HCT116 (cell line): ENCODE measurements at regions not wholly inside any gene's neighbourhood (a gene's known extent, or its start where the extent isn't known, plus 50 kb on each side); places are given as distances from the start of the nearest gene placed in this dataset.

ENCODE experiments used
- ATAC-seq: fragments of 200-7000 bp; cut with Tn5 transposase; 2 replicates; pipeline ENCODE4 v1.9.1; 2020; ENCODE audit warnings: mild to moderate bottlenecking, moderate library complexity
- BruUV-seq: library from RNA; stranded (reverse); fragments of 400-500 nt; replicated peaks from 2 replicates; lab custom pipeline; 2021; lab: Mats Ljungman, UMichigan
- CTCF ChIA-PET: fragments of 300-600 bp; sonication (Branson Sonifier 250); formaldehyde crosslinking; loops from one replicate; lab custom pipeline; 2021; ENCODE audit warnings: antibody characterized with exemption; lab: Charles Lee
- POLR2A ChIA-PET: fragments of 300-600, 350-600 bp; sonication (Branson Sonifier 250); formaldehyde crosslinking; loops from one replicate; lab custom pipeline; 2021; ENCODE audit warnings: antibody characterized with exemption; lab: Charles Lee
- RAD21 ChIA-PET, 2 experiments: fragments of 300-600 bp; sonication (Branson Sonifier 250); formaldehyde crosslinking; loops; one replicate each; lab custom pipeline; 2023; ENCODE audit warnings: low total read pairs in 2 of 2; ENCODE audit not compliant: uncharacterized antibody in 2 of 2, unreplicated experiment in 2 of 2, low non-redundant PET in 1 of 2; lab: Charles Lee
- DNase-seq: peaks from one replicate; pipeline ENCODE4 v3.0.0-alpha.2; 2010; ENCODE audit warnings: low read depth, low spot score
- H2AFZ ChIP-seq: fragments of 200-600 bp; shearing (Covaris generic), sonication (generic); 2 replicates; pipeline ENCODE4 v1.6.1; 2017; ENCODE audit warnings: low read depth, mixed run types, mixed read lengths, antibody characterized with exemption, low read length; ENCODE audit not compliant: poor library complexity, severe bottlenecking
- H3K27ac ChIP-seq: 2 replicates; pipeline ENCODE4 v1.5.1; 2012; ENCODE audit warnings: low read depth, low read length
- H3K27me3 ChIP-seq: fragments of 200-600 bp; sonication (generic); 2 replicates; pipeline ENCODE4 v1.6.1; 2016; ENCODE audit warnings: mixed run types, low read length, mixed read lengths; ENCODE audit not compliant: insufficient read depth
- H3K36me3 ChIP-seq, 2 experiments: fragments of 200-500 bp in 1 of 2; fragments of 200-600 bp in 1 of 2; sonication (Bioruptor generic) in 1 of 2; sonication (generic) in 1 of 2; 2 replicates each; pipeline versions ENCODE4 v1.5.1 to v1.6.1; 2014 to 2016; ENCODE audit warnings: low read length in 2 of 2, inconsistent platforms in 1 of 2, mixed read lengths in 1 of 2, mixed run types in 1 of 2; ENCODE audit not compliant: insufficient read depth in 2 of 2, control insufficient read depth in 1 of 2
- H3K4me1 ChIP-seq, 2 experiments: fragments of 200-600 bp in 1 of 2; sonication (generic) in 1 of 2; 2 replicates each; pipeline versions ENCODE4 v1.5.1 to v1.6.1; 2012 to 2017; ENCODE audit warnings: low read length in 2 of 2, inconsistent platforms in 1 of 2, mild to moderate bottlenecking in 1 of 2, mixed read lengths in 1 of 2, mixed run types in 1 of 2, moderate library complexity in 1 of 2; ENCODE audit not compliant: insufficient read depth in 2 of 2, control insufficient read depth in 1 of 2
- H3K4me2 ChIP-seq: fragments of 200-600 bp; sonication (generic); 2 replicates; pipeline ENCODE4 v1.6.1; 2017; ENCODE audit warnings: mixed run types, low read length, mixed read lengths
- H3K4me3 ChIP-seq, 2 experiments: fragments of 200-600 bp in 1 of 2; sonication (generic) in 1 of 2; replicated peaks in 1 of 2; 2 replicates each; pipeline ENCODE4 v1.5.1; 2011 to 2016; ENCODE audit warnings: low read length in 2 of 2, control low read depth in 1 of 2, low read depth in 1 of 2, mild to moderate bottlenecking in 1 of 2, mixed read lengths in 1 of 2, mixed run types in 1 of 2
- H3K79me2 ChIP-seq: fragments of 200-600 bp; sonication (generic); 2 replicates; pipeline ENCODE4 v1.6.1; 2017; ENCODE audit warnings: mild to moderate bottlenecking, mixed run types, low read length, moderate library complexity, mixed read lengths; ENCODE audit not compliant: insufficient read depth
- H3K9ac ChIP-seq: fragments of 200-600 bp; sonication (generic); 2 replicates; pipeline ENCODE4 v1.6.1; 2016; ENCODE audit warnings: low read length, mixed read lengths
- H3K9me2 ChIP-seq: fragments of 200-600 bp; sonication (generic), shearing (Covaris generic); 2 replicates; pipeline ENCODE4 v1.6.1; 2017; ENCODE audit warnings: mixed run types, mild to moderate bottlenecking, moderate library complexity; ENCODE audit not compliant: insufficient read depth
- H3K9me3 ChIP-seq, 2 experiments: fragments of 200-500 bp in 1 of 2; fragments of 200-600 bp in 1 of 2; sonication (Bioruptor generic) in 1 of 2; sonication (generic) in 1 of 2; 2 replicates each; pipeline ENCODE4 v1.6.1; 2014 to 2017; ENCODE audit warnings: low read length in 2 of 2, mixed read lengths in 2 of 2, inconsistent platforms in 1 of 2, low read depth in 1 of 2, mild to moderate bottlenecking in 1 of 2, mixed run types in 1 of 2, moderate library complexity in 1 of 2; ENCODE audit not compliant: control insufficient read depth in 1 of 2, insufficient read depth in 1 of 2
- H4K20me1 ChIP-seq: fragments of 200-600 bp; sonication (generic), shearing (Covaris generic); 2 replicates; pipeline ENCODE4 v1.6.1; 2017; ENCODE audit warnings: mixed run types, mild to moderate bottlenecking, moderate library complexity; ENCODE audit not compliant: insufficient read depth
- ATF3 ChIP-seq: IDR thresholded peaks from 2 replicates; pipeline ENCODE4 v1.6.1; 2012
- CBX3 ChIP-seq: IDR thresholded peaks from 2 replicates; pipeline ENCODE4 v1.6.1; 2012; ENCODE audit warnings: low read depth
- CTCF ChIP-seq, 3 experiments: fragments of 200-600 bp in 1 of 3; sonication (generic) in 1 of 3; IDR thresholded peaks in 2 of 3; conservative IDR thresholded peaks in 1 of 3; 2 replicates each; pipeline ENCODE4 v1.5.1; 2012 to 2017; ENCODE audit warnings: low read depth in 2 of 3, low read length in 2 of 3, antibody characterized with exemption in 1 of 3, borderline replicate concordance in 1 of 3, control low read depth in 1 of 3, mild to moderate bottlenecking in 1 of 3, mixed read lengths in 1 of 3, mixed run types in 1 of 3, moderate library complexity in 1 of 3; ENCODE audit not compliant: insufficient read depth in 1 of 3
- EGR1 ChIP-seq: IDR thresholded peaks from 2 replicates; pipeline ENCODE4 v1.6.1; 2012; ENCODE audit warnings: low read depth
- ELF1 ChIP-seq: IDR thresholded peaks from 2 replicates; pipeline ENCODE4 v1.6.1; 2012; ENCODE audit warnings: low read depth, borderline replicate concordance
- EZH2 ChIP-seq: fragments of 200-600 bp; sonication (generic); IDR thresholded peaks from 2 replicates; pipeline ENCODE4 v1.6.1; 2017; ENCODE audit warnings: antibody characterized with exemption, mixed run types
- EZH2phosphoT487 ChIP-seq: fragments of 200-600 bp; IDR thresholded peaks from 2 replicates; pipeline ENCODE4 v1.6.1; 2018; ENCODE audit warnings: antibody characterized with exemption, borderline replicate concordance
- FOSL1 ChIP-seq: IDR thresholded peaks from 2 replicates; pipeline ENCODE4 v1.6.1; 2012; ENCODE audit warnings: low read depth
- JUND ChIP-seq: IDR thresholded peaks from 2 replicates; pipeline ENCODE4 v1.6.1; 2012
- POLR2A ChIP-seq: IDR thresholded peaks from 2 replicates; pipeline ENCODE4 v1.7.0; 2011; ENCODE audit warnings: borderline replicate concordance; ENCODE audit not compliant: insufficient read depth, insufficient read length; ENCODE audit errors: extremely low read depth
- POLR2AphosphoS5 ChIP-seq: IDR thresholded peaks from 2 replicates; pipeline ENCODE4 v1.6.1; 2011; ENCODE audit warnings: mild to moderate bottlenecking, low read depth, low read length, moderate library complexity
- RAD21 ChIP-seq: IDR thresholded peaks from 2 replicates; pipeline ENCODE4 v1.6.1; 2012; ENCODE audit warnings: low read depth, mild to moderate bottlenecking
- SIN3A ChIP-seq: IDR thresholded peaks from 2 replicates; pipeline ENCODE4 v1.6.1; 2012; ENCODE audit warnings: low read depth
- TCF7L2 ChIP-seq: IDR thresholded peaks from 2 replicates; pipeline ENCODE4 v1.7.0; 2011; ENCODE audit warnings: borderline replicate concordance, inconsistent platforms; ENCODE audit not compliant: insufficient read depth, insufficient read length; ENCODE audit errors: extremely low read depth
- YY1 ChIP-seq: IDR thresholded peaks from 2 replicates; pipeline ENCODE4 v1.6.1; 2011; ENCODE audit warnings: low read length, low read depth, moderate library complexity, mild to moderate bottlenecking; ENCODE audit not compliant: insufficient replicate concordance; ENCODE audit errors: extremely low read depth
- ZBTB33 ChIP-seq: IDR thresholded peaks from 2 replicates; pipeline ENCODE4 v1.6.1; 2011; ENCODE audit warnings: mild to moderate bottlenecking, low read length, moderate library complexity; ENCODE audit not compliant: insufficient replicate concordance; ENCODE audit errors: extremely low read depth
- ZFX ChIP-seq: fragments of 450-650 bp; IDR thresholded peaks from 2 replicates; pipeline ENCODE4 v1.6.1; 2017
- intact Hi-C: fragments of 100-400 bp; cut with micrococcal nuclease; formaldehyde crosslinking; loops from 2 replicates; pipeline ENCODE4 v1.10.0; 2022
- TF ChIP-seq, protein P1 (sequence below): IDR thresholded peaks from 2 replicates; pipeline ENCODE4 v1.6.1; 2012; ENCODE audit warnings: low read depth

GRCh38 chr14:98218218-98218617 lies 1053.8 kb downstream of the BCL11B start:
- ChIA-PET POLR2A (no interaction called here), CTCF (no interaction called here), RAD21 (no interaction called here)
- Histone ChIP-seq H3K4me3 (no peak overlapping the region), H3K79me2 (no peaks in the 10 kb centered on the region), H3K27me3 (no peaks in the 10 kb centered on the region), H3K9me3 (peaks cover 0 to 10% of the 10 kb centered on the region in 2 experiments; a peak in 2 of 4 replicates), H2AFZ (no peak overlapping the region), H3K27ac (no peak overlapping the region), H4K20me1 (no peaks in the 10 kb centered on the region), H3K4me2 (no peak overlapping the region), H3K36me3 (no peaks in the 10 kb centered on the region), H3K9ac (no peak overlapping the region), H3K4me1 (no peaks in the 10 kb centered on the region), H3K9me2 (no peaks in the 10 kb centered on the region)
- no peak for ATAC-seq
- DNase-seq, result no peak
- TF ChIP-seq CBX3, result no peak
- no peak for TF ChIP-seq EGR1
- TF ChIP-seq EZH2, result no peak
- no peak for TF ChIP-seq YY1
- no peak for TF ChIP-seq ATF3
- no peak for TF ChIP-seq RAD21
- TF ChIP-seq EZH2phosphoT487, result no peak
- TF ChIP-seq ZBTB33, result no peak
- no peak for TF ChIP-seq POLR2A
- no peak for TF ChIP-seq JUND
- no peak for TF ChIP-seq ZFX
- TF ChIP-seq ELF1, result no peak
- TF ChIP-seq, protein P1, sequence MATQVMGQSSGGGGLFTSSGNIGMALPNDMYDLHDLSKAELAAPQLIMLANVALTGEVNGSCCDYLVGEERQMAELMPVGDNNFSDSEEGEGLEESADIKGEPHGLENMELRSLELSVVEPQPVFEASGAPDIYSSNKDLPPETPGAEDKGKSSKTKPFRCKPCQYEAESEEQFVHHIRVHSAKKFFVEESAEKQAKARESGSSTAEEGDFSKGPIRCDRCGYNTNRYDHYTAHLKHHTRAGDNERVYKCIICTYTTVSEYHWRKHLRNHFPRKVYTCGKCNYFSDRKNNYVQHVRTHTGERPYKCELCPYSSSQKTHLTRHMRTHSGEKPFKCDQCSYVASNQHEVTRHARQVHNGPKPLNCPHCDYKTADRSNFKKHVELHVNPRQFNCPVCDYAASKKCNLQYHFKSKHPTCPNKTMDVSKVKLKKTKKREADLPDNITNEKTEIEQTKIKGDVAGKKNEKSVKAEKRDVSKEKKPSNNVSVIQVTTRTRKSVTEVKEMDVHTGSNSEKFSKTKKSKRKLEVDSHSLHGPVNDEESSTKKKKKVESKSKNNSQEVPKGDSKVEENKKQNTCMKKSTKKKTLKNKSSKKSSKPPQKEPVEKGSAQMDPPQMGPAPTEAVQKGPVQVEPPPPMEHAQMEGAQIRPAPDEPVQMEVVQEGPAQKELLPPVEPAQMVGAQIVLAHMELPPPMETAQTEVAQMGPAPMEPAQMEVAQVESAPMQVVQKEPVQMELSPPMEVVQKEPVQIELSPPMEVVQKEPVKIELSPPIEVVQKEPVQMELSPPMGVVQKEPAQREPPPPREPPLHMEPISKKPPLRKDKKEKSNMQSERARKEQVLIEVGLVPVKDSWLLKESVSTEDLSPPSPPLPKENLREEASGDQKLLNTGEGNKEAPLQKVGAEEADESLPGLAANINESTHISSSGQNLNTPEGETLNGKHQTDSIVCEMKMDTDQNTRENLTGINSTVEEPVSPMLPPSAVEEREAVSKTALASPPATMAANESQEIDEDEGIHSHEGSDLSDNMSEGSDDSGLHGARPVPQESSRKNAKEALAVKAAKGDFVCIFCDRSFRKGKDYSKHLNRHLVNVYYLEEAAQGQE, result no peak
- no peak for TF ChIP-seq CTCF (IDR thresholded peaks at IDR 0.05 in 2 of 3, conservative IDR thresholded peaks at IDR 0.05 in 1 of 3; ENCODE audit: borderline replicate concordance in 1 of 3, insufficient read depth in 1 of 3, low read depth in 2 of 3, low read length in 2 of 3)
- no peak for TF ChIP-seq POLR2AphosphoS5
- TF ChIP-seq FOSL1, result no peak
- TF ChIP-seq SIN3A, result no peak
- TF ChIP-seq TCF7L2, result no peak
- intact Hi-C loops, result no loop called here
- BruUV-seq, result no TSS peak
